Activated CD4-positive, CD25-positive, alpha-beta regulatory T cell treated with anti-CD3 and anti-CD28 coated beads, Interleukin-2, amount 50 U/mL, for 24 hours (primary cell): ENCODE measurements at regions not wholly inside any gene's neighbourhood (a gene's known extent, or its start where the extent isn't known, plus 50 kb on each side); places are given as distances from the start of the nearest gene placed in this dataset.

Source experiments
- ATAC-seq, 2 donors: fragments of 150-1000 bp; cut with Tn5 transposase; one replicate each; pipeline ENCODE4 v1.10.0; 2021; ENCODE audit warnings: mild to moderate bottlenecking in 1 of 2, moderate library complexity in 1 of 2

GRCh38 chr18:10400534-10401307 is 53.7 kb upstream of the APCDD1 start:
- no peak for ATAC-seq

- ATAC-seq, result no peak
Measured at GRCh38 chr18:10401521-10401920, 52.9 kb upstream of the APCDD1 start.

- no peak for ATAC-seq
Measured at GRCh38 chr18:10401930-10402329, 52.5 kb upstream of the APCDD1 start.

- no peak for ATAC-seq
Measured at GRCh38 chr18:10402871-10403559, 51.4 kb upstream of the APCDD1 start.

GRCh38 chr18:10403708-10404107 is 50.7 kb upstream of the APCDD1 start:
- no peak for ATAC-seq

- ATAC-seq, result no peak
Measured at GRCh38 chr18:10404168-10404567, 50.3 kb upstream of the APCDD1 start.
